ENCODE measurements at regions not wholly inside any gene's neighbourhood (a gene's known extent, or its start where the extent isn't known, plus 50 kb on each side); places are given as distances from the start of the nearest gene placed in this dataset.

GRCh38 chr2:65579506-65580235 is 147.3 kb upstream of the SPRED2 start:
- DNase-seq (ENCODE audit: low spot score) = peak; percentile 50
- no peaks in the 10 kb centered on the region for H3K36me3 Mint-ChIP-seq
- peak; percentile 84 for ATAC-seq
- ChIA-PET CTCF (interaction anchor here (1.0 to 1.4 kb wide), 3 partner anchors 22 to 450 kb away, joined by 3 to 4 read pairs (median 4); partner anchors contain the start of gene RAB1A), POLR2A (no interaction called here)
- peak overlapping the region; percentile 84 for H3K27ac Mint-ChIP-seq
- no peak overlapping the region for H3K4me3 Mint-ChIP-seq
- peaks cover 22% of the 10 kb centered on the region for H3K4me1 Mint-ChIP-seq
- no peaks in the 10 kb centered on the region for H3K27me3 Mint-ChIP-seq (ENCODE audit: low read depth)
- peaks cover 9% of the 10 kb centered on the region; the same call in 1 of the 2 replicates for H3K9me3 Mint-ChIP-seq
- TF ChIP-seq ETV6 (CRISPR knock-in tag; IDR thresholded peaks at IDR 0.05) = peak; percentile 53; the same call in 1 of the 2 replicates
- no peak for TF ChIP-seq FOXP4 (CRISPR knock-in tag; IDR thresholded peaks at IDR 0.05)
- TF ChIP-seq NR3C1 (CRISPR knock-in tag; conservative IDR thresholded peaks at IDR 0.05; ENCODE audit: low read depth) = no peak
- 0 out of 2 replicates have a peak, but pooled peaks have one; percentile 61 for TF ChIP-seq ZNF281 (CRISPR knock-in tag; IDR thresholded peaks at IDR 0.05)
- 0 out of 2 replicates have a peak, but pooled peaks have one; percentile 22 for TF ChIP-seq TEAD1 (CRISPR knock-in tag; IDR thresholded peaks at IDR 0.05)
- TF ChIP-seq ZNF263 (CRISPR knock-in tag; IDR thresholded peaks at IDR 0.05; ENCODE audit: low read depth) = peak; percentile 72; the same call in 1 of the 2 replicates
- 0 out of 2 replicates have a peak, but pooled peaks have one; percentile 45 for TF ChIP-seq ZSCAN18 (CRISPR knock-in tag; IDR thresholded peaks at IDR 0.05)
- peak; percentile 27; the same call in 1 of the 2 replicates for TF ChIP-seq TP53 (CRISPR knock-in tag; IDR thresholded peaks at IDR 0.05)
- peak; percentile 55; the same call in 1 of the 2 replicates for TF ChIP-seq CREB1 (CRISPR knock-in tag; IDR thresholded peaks at IDR 0.05)
- TF ChIP-seq, protein P1, sequence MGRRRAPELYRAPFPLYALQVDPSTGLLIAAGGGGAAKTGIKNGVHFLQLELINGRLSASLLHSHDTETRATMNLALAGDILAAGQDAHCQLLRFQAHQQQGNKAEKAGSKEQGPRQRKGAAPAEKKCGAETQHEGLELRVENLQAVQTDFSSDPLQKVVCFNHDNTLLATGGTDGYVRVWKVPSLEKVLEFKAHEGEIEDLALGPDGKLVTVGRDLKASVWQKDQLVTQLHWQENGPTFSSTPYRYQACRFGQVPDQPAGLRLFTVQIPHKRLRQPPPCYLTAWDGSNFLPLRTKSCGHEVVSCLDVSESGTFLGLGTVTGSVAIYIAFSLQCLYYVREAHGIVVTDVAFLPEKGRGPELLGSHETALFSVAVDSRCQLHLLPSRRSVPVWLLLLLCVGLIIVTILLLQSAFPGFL (CRISPR knock-in tag; IDR thresholded peaks at IDR 0.05; ENCODE audit: borderline replicate concordance) = no peak
- TF ChIP-seq ZNF423 (CRISPR knock-in tag; IDR thresholded peaks at IDR 0.05) = peak; percentile 75

- H3K4me1 Mint-ChIP-seq = peaks cover 29% of the 10 kb centered on the region
- ChIA-PET POLR2A (interaction anchor here (0.7 kb wide), 1 partner anchor 447 kb away, joined by 3 read pairs; no protein-coding TSS in a partner anchor), CTCF (no interaction called here)
- no peak overlapping the region for H3K27ac Mint-ChIP-seq
- ATAC-seq (no peak), DNase-seq (ENCODE audit: low spot score) (no peak)
- no peaks in the 10 kb centered on the region; the same call in 1 of the 2 replicates for H3K27me3 Mint-ChIP-seq (ENCODE audit: low read depth)
- peaks cover 9% of the 10 kb centered on the region; the same call in 1 of the 2 replicates for H3K9me3 Mint-ChIP-seq
- no peaks in the 10 kb centered on the region for H3K36me3 Mint-ChIP-seq
- no peak overlapping the region for H3K4me3 Mint-ChIP-seq
- TF ChIP-seq ZNF219 (CRISPR knock-in tag; IDR thresholded peaks at IDR 0.05; ENCODE audit: borderline replicate concordance) (no peak), ESRRA (CRISPR knock-in tag; IDR thresholded peaks at IDR 0.05; ENCODE audit: borderline replicate concordance) (no peak), OVOL2 (CRISPR knock-in tag; IDR thresholded peaks at IDR 0.05; ENCODE audit: borderline replicate concordance) (no peak), JAZF1 (CRISPR knock-in tag; IDR thresholded peaks at IDR 0.05) (no peak), RELA (CRISPR knock-in tag; IDR thresholded peaks at IDR 0.05; ENCODE audit: borderline replicate concordance) (no peak)
- TF ChIP-seq, protein P1 (CRISPR knock-in tag; IDR thresholded peaks at IDR 0.05; ENCODE audit: borderline replicate concordance) = no peak
- TF ChIP-seq, protein P2, sequence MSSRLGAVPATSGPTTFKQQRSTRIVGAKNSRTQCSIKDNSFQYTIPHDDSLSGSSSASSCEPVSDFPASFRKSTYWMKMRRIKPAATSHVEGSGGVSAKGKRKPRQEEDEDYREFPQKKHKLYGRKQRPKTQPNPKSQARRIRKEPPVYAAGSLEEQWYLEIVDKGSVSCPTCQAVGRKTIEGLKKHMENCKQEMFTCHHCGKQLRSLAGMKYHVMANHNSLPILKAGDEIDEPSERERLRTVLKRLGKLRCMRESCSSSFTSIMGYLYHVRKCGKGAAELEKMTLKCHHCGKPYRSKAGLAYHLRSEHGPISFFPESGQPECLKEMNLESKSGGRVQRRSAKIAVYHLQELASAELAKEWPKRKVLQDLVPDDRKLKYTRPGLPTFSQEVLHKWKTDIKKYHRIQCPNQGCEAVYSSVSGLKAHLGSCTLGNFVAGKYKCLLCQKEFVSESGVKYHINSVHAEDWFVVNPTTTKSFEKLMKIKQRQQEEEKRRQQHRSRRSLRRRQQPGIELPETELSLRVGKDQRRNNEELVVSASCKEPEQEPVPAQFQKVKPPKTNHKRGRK (CRISPR knock-in tag; IDR thresholded peaks at IDR 0.05; ENCODE audit: borderline replicate concordance) = no peak
- TF ChIP-seq, protein P3, sequence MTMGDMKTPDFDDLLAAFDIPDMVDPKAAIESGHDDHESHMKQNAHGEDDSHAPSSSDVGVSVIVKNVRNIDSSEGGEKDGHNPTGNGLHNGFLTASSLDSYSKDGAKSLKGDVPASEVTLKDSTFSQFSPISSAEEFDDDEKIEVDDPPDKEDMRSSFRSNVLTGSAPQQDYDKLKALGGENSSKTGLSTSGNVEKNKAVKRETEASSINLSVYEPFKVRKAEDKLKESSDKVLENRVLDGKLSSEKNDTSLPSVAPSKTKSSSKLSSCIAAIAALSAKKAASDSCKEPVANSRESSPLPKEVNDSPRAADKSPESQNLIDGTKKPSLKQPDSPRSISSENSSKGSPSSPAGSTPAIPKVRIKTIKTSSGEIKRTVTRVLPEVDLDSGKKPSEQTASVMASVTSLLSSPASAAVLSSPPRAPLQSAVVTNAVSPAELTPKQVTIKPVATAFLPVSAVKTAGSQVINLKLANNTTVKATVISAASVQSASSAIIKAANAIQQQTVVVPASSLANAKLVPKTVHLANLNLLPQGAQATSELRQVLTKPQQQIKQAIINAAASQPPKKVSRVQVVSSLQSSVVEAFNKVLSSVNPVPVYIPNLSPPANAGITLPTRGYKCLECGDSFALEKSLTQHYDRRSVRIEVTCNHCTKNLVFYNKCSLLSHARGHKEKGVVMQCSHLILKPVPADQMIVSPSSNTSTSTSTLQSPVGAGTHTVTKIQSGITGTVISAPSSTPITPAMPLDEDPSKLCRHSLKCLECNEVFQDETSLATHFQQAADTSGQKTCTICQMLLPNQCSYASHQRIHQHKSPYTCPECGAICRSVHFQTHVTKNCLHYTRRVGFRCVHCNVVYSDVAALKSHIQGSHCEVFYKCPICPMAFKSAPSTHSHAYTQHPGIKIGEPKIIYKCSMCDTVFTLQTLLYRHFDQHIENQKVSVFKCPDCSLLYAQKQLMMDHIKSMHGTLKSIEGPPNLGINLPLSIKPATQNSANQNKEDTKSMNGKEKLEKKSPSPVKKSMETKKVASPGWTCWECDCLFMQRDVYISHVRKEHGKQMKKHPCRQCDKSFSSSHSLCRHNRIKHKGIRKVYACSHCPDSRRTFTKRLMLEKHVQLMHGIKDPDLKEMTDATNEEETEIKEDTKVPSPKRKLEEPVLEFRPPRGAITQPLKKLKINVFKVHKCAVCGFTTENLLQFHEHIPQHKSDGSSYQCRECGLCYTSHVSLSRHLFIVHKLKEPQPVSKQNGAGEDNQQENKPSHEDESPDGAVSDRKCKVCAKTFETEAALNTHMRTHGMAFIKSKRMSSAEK (CRISPR knock-in tag; IDR thresholded peaks at IDR 0.05; ENCODE audit: borderline replicate concordance) = no peak
Observed at GRCh38 chr2:65577654-65578053, 145.3 kb upstream of the SPRED2 start.

All from WTC11 (cell line).